GM21786 (cell line): ENCODE measurements at regions not wholly inside any gene's neighbourhood (a gene's known extent, or its start where the extent isn't known, plus 50 kb on each side); places are given as distances from the start of the nearest gene placed in this dataset.

Experiments
- ATAC-seq: cut with Tn5 transposase; IDR thresholded peaks from one replicate; pipeline ENCODE4 v1.9.1; 2021; ENCODE audit not compliant: unreplicated experiment

- no peak for ATAC-seq
Measured at GRCh38 chr11:110986016-110986415, 259.5 kb upstream of the POU2AF2 start.

DNA sequence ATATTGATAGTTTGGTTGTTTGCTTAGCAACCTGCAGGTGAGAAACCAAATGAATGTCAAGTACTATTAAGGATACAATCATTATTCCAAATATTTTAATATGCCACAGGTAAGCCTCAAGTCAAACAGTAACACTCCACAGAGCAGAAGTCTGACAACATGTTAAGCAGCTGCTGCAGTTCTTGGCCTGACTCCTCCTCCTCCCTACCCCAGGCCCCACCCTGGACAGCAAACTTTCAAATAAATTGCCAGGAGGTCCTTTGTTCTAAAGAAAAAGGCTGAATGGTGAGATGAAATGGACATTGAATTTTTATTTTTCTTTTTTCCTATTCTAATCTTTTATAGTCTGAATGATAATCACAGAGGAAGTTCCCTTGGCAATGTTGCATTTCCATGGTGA, 260.0 kb upstream of the POU2AF2 start:
- no peak for ATAC-seq

DNA sequence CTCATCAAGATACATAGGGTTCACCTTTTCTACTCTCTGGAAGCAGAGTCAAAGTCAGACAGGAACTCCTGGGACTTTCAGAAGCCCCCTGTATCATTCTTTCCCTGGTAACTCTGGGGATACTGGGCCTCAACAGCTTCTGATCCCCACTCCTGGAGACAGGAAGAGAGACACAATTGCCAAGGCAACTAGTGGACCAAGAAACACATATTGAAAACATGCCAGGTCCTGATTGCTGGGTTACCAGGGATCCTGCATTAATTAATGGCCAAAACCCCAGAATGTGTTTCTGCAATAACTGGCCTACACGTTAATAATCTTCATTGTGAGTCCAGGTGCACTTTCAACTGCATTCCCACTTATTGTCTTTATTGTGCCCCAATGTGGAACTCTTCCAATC, 260.8 kb upstream of the POU2AF2 start:
- no peak for ATAC-seq

DNA sequence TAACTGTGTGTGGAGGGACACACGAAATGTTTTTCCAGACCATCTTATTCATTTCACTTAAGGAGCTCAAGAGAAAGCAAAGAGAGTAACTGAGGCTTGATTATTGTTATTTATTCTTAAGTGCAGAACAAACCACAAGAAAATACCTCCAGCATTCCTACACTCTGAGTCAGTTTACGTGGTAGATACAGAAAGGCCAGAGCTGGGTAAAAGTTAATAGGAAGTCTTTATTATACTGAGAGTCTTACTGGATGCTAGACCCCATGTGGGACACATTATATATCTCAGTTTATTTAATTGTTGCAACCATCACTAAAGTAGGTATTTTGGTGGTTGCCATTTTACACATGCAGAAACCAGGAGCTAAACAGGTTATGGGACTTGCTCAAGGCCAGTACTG, 261.4 kb upstream of the POU2AF2 start:
- no peak for ATAC-seq

DNA sequence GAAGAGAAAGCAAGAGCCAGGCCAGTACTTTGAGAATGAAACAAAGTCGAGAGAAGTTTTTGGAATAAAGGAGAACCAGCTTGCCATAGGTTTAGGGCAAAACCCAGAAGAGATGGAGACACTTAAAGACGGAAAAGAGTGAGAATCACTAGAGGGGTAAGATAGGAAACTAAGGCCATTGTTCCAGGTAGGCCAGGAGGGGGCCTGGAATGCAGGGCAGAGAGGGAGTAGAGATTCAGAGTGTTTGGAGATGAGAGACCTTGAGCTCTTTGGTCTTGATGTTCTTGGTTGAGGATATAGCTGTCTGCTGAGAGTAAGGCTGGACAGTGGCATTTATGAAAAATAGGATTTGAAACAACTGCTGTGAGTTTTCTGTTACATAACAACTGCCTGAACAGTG, 263.3 kb upstream of the POU2AF2 start:
- no peak for ATAC-seq

GRCh38 chr11:110979696-110980095, 265.8 kb upstream of the POU2AF2 start:
- ATAC-seq = no peak

DNA sequence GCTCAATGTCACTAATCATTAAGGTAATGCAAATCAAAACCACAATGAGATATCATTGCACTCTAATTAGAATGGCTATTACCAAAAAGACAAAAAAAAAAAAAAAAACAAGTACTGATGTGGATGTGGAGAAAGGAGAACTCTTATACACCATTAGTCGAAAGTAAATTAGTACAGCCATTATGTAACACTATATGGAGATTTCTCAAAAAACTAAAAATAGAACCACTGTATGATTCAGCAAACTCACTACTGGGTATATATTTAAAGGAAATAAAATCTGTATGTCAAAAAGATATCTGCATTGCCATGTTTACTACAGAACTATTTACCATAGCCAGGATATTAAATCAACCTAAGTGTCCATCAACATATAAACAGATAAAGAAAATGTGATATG, 265.4 kb upstream of the ARHGAP20 start:
- no peak for ATAC-seq

- ATAC-seq = no peak
Measured at GRCh38 chr11:110974731-110975130, 262.5 kb upstream of the ARHGAP20 start.

- ATAC-seq = no peak
Measured at GRCh38 chr11:110973401-110973980, 261.3 kb upstream of the ARHGAP20 start.

DNA sequence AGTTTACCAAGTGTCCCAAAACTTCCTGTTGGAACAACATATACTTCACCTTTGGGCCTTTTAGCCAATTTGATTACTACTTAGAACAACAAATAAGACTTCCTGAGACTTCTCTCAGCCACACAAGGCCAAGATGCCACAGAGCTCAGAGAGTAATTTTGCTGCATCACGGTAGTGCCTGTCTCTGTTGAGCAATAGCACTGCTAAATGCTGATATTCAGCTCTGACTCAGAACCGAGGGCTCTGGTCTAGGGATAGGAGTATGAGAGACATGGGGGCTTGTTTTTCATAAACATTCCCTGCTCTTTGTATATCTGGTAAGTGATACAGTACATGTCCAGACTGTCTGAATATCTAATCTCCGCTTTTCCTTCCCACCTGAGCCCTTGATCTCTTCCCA, 260.4 kb upstream of the ARHGAP20 start:
- ATAC-seq = no peak

- ATAC-seq = no peak
Measured at GRCh38 chr11:110972106-110972505, 259.9 kb upstream of the ARHGAP20 start.

DNA sequence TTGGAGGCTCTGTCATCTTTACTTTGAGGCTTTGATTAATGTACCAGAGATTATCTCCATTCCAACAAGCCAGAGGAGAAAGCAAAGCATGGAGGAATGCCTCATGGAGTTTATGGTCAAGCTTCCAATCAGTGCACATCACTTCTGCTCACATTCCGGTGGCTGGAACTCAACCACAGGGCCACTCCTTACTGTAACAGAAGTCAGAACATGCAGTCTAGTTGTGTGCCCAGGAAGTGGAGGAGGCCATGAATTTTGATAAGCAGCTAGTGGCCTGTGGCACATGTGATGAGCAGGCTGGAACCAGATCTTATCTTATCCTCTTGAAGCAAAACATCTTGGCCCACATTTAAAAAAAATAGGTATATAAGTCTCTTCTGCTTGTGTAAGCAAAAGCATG, 258.9 kb upstream of the ARHGAP20 start:
- no peak for ATAC-seq

DNA sequence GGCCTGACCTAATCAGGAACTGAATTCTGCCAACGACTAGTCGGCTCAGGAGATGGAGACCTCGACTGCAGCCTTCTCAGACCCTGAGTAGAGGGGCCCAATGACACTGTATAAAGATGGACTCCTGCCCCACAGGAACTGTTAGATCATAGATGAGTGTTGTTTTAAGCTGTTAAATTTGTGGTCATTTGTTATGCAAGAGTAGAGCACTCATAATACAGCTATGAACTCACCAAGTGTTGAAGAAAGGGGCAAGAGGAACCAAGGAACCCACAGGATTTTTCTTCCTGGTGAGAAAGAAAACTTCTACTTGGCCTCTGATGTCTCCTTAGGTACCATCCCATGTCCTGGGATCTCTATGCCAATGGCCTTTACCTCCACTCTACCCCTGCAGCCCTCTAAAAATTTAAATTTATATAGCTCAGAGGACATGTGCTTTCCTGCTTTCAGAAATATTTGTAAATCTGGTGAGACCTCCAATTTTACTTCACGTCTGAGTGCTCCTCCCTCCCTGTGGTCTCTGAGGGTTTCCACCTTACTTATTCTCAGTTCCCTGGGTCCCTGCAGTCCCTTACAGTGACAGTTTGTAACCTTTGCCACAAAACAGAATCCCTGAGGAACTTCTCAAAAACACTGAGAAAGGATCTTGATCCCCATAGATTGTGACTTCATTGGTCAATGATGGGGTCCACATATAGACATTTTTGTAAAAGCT, 256.3 kb upstream of the ARHGAP20 start:
- no peak for ATAC-seq

GRCh38 chr11:110966131-110966530, 253.9 kb upstream of the ARHGAP20 start:
- no peak for ATAC-seq

DNA sequence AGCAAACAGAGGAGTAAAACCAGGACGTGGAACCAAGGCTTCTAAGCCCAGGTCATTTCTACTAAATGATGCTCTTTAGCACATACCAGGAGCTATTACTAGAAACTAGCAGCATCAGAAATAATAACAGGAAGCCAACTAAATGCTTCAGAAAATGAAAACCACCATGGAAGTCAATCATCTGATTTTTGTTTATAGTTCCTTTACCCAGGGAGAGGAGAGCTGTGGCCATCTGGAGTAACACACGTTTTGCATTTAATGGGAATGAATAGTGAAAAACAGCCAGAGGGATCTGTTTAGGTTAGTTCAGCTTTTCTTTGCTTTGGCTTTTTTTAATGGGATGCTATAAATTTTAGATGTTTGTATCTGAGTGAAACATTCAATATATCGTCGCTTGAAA, 250.7 kb upstream of the ARHGAP20 start:
- no peak for ATAC-seq

- ATAC-seq = no peak
Measured at GRCh38 chr11:110960167-110960566, 247.9 kb upstream of the ARHGAP20 start.

- no peak for ATAC-seq
Measured at GRCh38 chr11:110958216-110958615, 246.0 kb upstream of the ARHGAP20 start.

DNA sequence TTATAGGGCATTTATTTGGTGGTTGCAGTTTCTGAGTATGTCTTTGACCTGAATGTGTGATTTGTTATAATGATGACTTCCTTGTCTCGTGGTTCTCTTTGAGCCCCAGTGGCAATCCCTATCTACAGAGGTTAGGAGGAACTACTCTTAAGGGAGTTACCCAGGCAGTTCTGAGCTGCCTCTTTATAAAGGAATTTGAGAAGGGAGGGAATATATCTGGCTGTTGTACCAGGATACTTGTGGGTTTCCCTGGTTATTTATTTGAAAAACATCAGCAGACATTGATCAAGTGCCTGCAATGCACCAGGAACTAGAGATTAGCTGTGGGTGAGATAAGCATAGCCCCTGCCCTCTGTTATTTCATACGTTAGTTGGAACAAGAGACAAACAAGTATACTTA, 243.5 kb upstream of the ARHGAP20 start:
- ATAC-seq = no peak

- ATAC-seq = no peak
Measured at GRCh38 chr11:110951950-110952503, 239.8 kb upstream of the ARHGAP20 start.

GRCh38 chr11:110951037-110951949, 239.1 kb upstream of the ARHGAP20 start:
- no peak for ATAC-seq

DNA sequence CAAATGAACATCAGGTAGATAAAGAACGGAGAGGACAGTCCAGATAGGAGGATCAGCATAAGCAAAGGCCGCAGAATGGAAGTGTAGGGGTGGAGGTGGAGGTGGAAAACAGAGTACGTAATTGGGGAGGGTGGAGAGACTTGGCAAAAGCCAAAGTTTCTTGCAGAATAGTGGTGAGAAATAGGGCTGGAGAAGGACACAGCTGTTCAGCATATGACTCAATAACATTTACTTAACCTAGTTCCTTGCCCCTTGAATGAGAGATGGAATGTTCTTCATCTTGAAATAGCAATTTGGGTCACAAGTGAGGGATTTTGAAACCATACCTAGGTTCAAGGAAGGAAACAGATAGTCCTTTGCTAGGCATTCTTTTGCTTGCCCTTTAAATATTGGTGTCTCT, 235.9 kb upstream of the ARHGAP20 start:
- ATAC-seq = no peak

DNA sequence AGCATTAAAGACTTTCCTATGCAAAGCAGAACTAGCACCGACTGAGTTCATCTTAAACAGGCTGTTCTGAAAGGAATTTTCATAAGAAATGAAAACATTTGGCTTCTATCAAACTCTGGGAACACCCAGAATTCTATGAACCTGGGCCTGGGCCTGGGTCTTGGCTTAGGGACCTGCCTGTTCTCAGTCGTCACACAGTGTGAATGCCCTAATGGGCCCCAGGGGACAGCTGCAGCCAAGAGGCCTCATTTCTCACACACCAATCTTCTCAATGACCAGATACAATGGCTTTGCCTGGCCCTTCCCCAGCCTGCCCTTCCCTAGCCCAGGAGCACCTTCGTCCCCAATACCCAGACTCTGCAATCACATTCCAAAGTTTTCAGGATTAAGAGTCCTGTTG, 234.9 kb upstream of the ARHGAP20 start:
- no peak for ATAC-seq
